ENCODE measurements at regions not wholly inside any gene's neighbourhood (a gene's known extent, or its start where the extent isn't known, plus 50 kb on each side); places are given as distances from the start of the nearest gene placed in this dataset.

- no peak for DNase-seq (ENCODE audit: low read depth in 1 of 2, low spot score in 1 of 2)
- TF ChIP-seq JUND (IDR thresholded peaks at IDR 0.05; ENCODE audit: low read depth) = no peak
- in situ Hi-C loops (cut with HindIII; ENCODE audit: low pct_unique_long_range_greater_than_20kb, low sequenced_read_pairs) = no loop called here
Observed at GRCh38 chr2:133652398-133652797, 84.1 kb upstream of the NCKAP5 start.

- no peak for TF ChIP-seq JUND (IDR thresholded peaks at IDR 0.05; ENCODE audit: low read depth)
- in situ Hi-C loops (cut with HindIII; ENCODE audit: low pct_unique_long_range_greater_than_20kb, low sequenced_read_pairs) = no loop called here
- DNase-seq (ENCODE audit: low read depth in 1 of 2, low spot score in 1 of 2) = no peak
Observed at GRCh38 chr2:133653056-133653455, 84.8 kb upstream of the NCKAP5 start.

- in situ Hi-C loops (cut with HindIII; ENCODE audit: low pct_unique_long_range_greater_than_20kb, low sequenced_read_pairs) = no loop called here
- TF ChIP-seq JUND (IDR thresholded peaks at IDR 0.05; ENCODE audit: low read depth) = no peak
- DNase-seq (ENCODE audit: low read depth in 1 of 2, low spot score in 1 of 2) = no peak
Observed at GRCh38 chr2:133654949-133655348, 86.7 kb upstream of the NCKAP5 start.

- in situ Hi-C loops (cut with HindIII; ENCODE audit: low pct_unique_long_range_greater_than_20kb, low sequenced_read_pairs) = no loop called here
- DNase-seq (ENCODE audit: low read depth in 1 of 2, low spot score in 1 of 2) = no peak
- no peak for TF ChIP-seq JUND (IDR thresholded peaks at IDR 0.05; ENCODE audit: low read depth)
Observed at GRCh38 chr2:133655610-133656009, 87.3 kb upstream of the NCKAP5 start.

DNA sequence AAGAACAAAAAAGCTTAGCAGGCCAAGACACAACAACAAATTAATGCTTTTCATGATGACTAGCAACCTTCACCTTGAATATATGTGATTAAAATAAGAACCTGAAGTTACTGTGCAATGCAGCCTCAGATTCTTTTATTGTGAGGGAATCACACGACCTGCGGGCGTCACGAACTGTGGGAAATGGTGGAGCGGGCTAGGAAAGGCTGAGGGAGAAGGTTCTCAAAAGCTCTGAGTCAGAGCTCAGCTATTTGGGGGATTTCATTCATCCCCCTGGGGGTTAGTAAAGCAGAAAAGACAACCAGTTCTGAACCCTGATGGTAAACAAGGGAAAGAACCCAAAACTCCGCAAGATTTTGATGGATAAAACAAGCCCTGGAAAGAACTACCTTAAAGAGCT is 89.3 kb upstream of the NCKAP5 start:
- in situ Hi-C loops (cut with HindIII; ENCODE audit: low pct_unique_long_range_greater_than_20kb, low sequenced_read_pairs) = no loop called here
- TF ChIP-seq JUND (IDR thresholded peaks at IDR 0.05; ENCODE audit: low read depth) = no peak
- DNase-seq (ENCODE audit: low read depth in 1 of 2, low spot score in 1 of 2) = no peak

DNA sequence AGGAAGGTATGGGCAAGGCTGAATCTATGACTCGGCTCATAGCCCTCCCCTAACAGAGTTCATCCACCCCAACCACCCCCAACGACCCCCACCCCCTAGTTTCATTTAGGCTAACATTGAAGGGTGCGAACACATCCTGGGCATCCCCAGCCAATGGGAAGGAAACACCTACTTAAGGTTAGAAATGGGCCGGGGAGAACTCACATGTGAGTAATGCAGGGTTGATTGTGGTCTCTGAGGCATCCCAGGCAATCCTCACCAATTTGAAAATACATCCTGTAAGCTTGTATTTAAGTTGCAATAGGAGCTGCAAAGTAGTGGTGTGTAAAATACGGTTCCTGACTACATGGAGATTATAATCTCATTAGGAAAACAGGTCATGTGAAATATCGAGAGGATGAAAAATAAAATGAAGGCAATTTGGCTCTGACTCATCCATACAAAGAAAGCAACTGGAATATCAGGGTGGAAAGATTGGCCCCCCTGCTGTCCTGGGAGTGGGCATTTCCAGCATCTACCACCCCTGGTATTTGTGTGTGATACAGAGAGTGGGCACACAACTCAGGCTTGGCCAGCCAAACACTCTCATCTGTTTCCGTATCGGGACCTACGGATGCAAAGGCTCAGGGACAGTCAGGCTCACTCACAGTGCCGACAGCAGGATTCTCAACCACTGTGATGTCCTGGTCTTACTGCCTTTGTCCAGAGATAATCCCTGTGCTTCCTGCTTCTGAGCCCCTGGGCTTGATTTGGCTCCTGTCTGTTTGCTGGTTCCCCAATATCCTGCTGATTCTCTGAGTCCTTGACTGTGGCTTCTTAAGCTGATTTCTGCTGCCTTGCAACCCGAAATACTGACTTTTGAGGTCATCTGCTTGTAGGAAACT is 90.0 kb upstream of the NCKAP5 start:
- DNase-seq (ENCODE audit: low read depth in 1 of 2, low spot score in 1 of 2) = no peak
- TF ChIP-seq JUND (IDR thresholded peaks at IDR 0.05; ENCODE audit: low read depth) = no peak
- in situ Hi-C loops (cut with HindIII; ENCODE audit: low pct_unique_long_range_greater_than_20kb, low sequenced_read_pairs) = no loop called here

GRCh38 chr2:133660510-133660909 is 92.2 kb upstream of the NCKAP5 start:
- in situ Hi-C loops (cut with HindIII; ENCODE audit: low pct_unique_long_range_greater_than_20kb, low sequenced_read_pairs) = no loop called here
- no peak for TF ChIP-seq JUND (IDR thresholded peaks at IDR 0.05; ENCODE audit: low read depth)
- no peak for DNase-seq (ENCODE audit: low read depth in 1 of 2, low spot score in 1 of 2)

DNA sequence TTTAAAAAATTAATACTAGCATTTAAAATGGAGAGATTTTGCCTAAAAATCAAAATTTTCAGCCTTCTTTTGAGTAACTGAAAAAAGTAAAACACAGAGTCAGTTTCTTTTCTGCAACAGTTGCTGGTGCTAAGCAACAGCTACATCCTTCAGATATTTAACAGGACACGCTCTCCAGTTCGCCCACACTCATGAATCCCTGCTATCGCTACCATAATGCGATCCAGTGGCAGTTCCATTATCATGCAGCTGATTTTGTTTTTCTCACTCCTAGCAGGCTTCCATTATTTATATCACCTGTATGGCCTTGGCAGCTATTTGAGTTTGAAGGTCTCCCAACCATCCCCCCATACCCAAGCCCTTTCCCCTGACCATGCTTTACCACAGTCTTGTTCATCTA is 93.1 kb upstream of the NCKAP5 start:
- no peak for DNase-seq (ENCODE audit: low read depth in 1 of 2, low spot score in 1 of 2)
- in situ Hi-C loops (cut with HindIII; ENCODE audit: low pct_unique_long_range_greater_than_20kb, low sequenced_read_pairs) = no loop called here
- TF ChIP-seq JUND (IDR thresholded peaks at IDR 0.05; ENCODE audit: low read depth) = no peak

DNA sequence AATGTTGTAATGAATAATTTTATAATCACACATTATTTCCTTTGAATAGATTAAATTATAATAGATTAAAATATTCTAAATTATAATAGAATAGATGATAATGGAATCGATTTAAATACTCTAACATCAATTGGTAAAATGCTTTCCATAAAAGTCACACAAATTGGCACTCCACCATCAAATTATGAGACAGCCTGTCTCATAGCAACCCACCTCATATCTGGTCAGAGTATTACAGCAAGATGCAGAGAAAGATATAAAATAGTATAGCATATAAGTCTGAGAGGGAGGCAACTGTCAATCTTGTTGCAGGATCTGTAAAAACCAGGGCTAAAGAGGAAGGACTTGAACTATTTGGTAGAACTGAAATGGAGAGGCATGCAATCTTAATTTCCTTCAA is 98.4 kb upstream of the NCKAP5 start:
- in situ Hi-C loops (cut with HindIII; ENCODE audit: low pct_unique_long_range_greater_than_20kb, low sequenced_read_pairs) = no loop called here
- DNase-seq (ENCODE audit: low read depth in 1 of 2, low spot score in 1 of 2) = no peak
- TF ChIP-seq JUND (IDR thresholded peaks at IDR 0.05; ENCODE audit: low read depth) = no peak

DNA sequence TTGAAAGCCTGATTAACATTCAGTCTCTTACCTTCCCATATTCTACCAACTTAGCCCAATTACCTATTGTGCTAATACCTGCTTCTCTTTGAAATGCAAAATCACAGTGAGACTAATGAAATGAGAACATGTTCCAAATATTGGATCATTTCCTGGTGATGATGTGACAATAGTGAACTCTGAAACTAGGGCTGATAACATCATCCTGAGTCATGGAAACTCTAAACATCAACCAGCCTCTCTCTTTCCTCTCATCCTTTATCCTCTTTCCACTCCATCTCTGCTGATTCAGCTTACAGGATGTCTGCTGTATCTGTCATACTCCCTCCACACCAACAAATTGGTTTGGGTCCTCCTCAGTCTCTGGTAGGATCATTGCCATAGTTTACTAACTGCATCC is 98.8 kb upstream of the NCKAP5 start:
- no peak for TF ChIP-seq JUND (IDR thresholded peaks at IDR 0.05; ENCODE audit: low read depth)
- DNase-seq (ENCODE audit: low read depth in 1 of 2, low spot score in 1 of 2) = no peak
- in situ Hi-C loops (cut with HindIII; ENCODE audit: low pct_unique_long_range_greater_than_20kb, low sequenced_read_pairs) = no loop called here

DNA sequence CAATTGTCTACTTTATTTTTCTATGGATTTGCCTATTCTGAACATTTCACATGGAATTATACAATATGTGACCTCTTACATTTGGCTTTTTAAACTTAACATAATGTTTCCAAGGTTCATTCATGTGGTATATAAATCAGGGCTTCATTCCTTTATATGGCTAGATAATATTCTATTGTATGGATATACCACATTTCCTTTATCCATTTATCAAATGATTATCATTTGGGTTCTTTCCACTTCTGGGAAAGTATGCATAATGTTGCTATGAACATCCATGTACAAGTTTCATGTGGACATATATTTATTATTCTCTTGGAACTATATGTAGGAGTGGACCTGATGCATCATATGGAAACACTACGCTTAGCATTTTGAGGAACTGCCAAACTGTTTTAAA is 99.7 kb upstream of the NCKAP5 start:
- in situ Hi-C loops (cut with HindIII; ENCODE audit: low pct_unique_long_range_greater_than_20kb, low sequenced_read_pairs) = no loop called here
- no peak for DNase-seq (ENCODE audit: low read depth in 1 of 2, low spot score in 1 of 2)
- TF ChIP-seq JUND (IDR thresholded peaks at IDR 0.05; ENCODE audit: low read depth) = no peak

DNA sequence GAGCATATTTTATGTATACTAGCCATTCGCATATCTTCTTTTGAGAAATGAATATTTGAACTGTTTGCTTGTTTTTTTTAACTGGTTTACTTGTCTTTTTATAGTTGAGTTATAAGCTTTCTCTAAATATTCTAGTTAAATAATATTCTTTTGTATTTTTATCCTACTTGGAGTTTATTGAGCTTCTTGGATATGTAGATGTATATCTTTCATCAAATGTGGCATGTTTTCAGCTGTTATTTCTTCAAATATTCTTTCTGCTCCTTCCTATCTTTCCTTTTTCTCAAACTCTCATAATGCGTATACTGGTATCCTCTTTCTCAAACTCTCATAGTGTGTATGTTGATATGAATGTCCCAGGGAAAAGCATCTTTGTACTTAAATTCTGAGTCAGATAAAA is 100.3 kb upstream of the NCKAP5 start:
- no peak for TF ChIP-seq JUND (IDR thresholded peaks at IDR 0.05; ENCODE audit: low read depth)
- in situ Hi-C loops (cut with HindIII; ENCODE audit: low pct_unique_long_range_greater_than_20kb, low sequenced_read_pairs) = no loop called here
- no peak for DNase-seq (ENCODE audit: low read depth in 1 of 2, low spot score in 1 of 2)

DNA sequence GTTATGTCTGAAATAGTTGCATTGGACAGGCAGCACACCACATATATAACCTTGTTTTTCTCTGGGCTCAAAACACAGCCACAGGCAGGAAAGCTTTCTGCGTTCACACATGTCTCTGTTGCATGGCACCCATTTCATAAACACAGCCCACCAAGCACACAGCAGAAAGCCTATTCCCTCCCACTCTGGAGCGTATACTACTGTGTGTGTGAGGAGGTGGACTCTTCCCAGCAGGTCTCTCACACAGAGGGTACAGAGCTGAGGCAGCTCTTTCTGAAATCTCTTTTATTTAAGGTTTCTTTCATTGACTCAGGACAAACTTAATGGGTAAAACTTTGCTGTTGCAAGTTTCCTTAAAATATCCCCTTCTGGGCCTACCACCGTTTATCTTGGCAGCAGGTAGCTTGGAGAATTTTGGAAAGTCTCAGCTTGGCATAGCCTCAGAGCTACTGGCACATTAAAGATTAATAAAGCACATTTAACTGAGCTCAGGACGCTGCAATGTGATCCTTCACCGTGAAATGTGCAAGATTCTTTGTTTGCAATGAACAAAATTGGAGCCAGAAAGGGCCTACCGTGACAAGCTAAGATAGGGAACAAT is 105.1 kb upstream of the NCKAP5 start:
- DNase-seq (ENCODE audit: low read depth in 1 of 2, low spot score in 1 of 2) = no peak
- in situ Hi-C loops (cut with HindIII; ENCODE audit: low pct_unique_long_range_greater_than_20kb, low sequenced_read_pairs) = no loop called here
- no peak for TF ChIP-seq JUND (IDR thresholded peaks at IDR 0.05; ENCODE audit: low read depth)

All from T47D (cell line).